GM12878 (cell line): ENCODE measurements at regions not wholly inside any gene's neighbourhood (a gene's known extent, or its start where the extent isn't known, plus 50 kb on each side); places are given as distances from the start of the nearest gene placed in this dataset.

Experiments
- ATAC-seq: fragments of 200-7000 bp; cut with Tn5 transposase; 3 replicates; pipeline ENCODE4 v1.9.1; 2020; ENCODE audit warnings: mild to moderate bottlenecking, moderate library complexity
- BruUV-seq: library from RNA; stranded (reverse); fragments of 400-500 nt; replicated peaks from 2 replicates; lab custom pipeline; 2021; lab: Mats Ljungman, UMichigan
- CTCF ChIA-PET: fragments of 300-600 bp; sonication (Branson Sonifier 250); formaldehyde crosslinking; extraction: SDS; loops from one replicate; lab custom pipeline; 2021; ENCODE audit warnings: inconsistent platforms; lab: Yijun Ruan, JAX
- POLR2A ChIA-PET: fragments of 350-600 bp; formaldehyde crosslinking; extraction: SDS; loops from one replicate; lab custom pipeline; 2021; ENCODE audit warnings: inconsistent platforms; lab: Charles Lee
- RAD21 ChIA-PET: fragments of 300-600 bp; sonication (Branson Sonifier 250); formaldehyde crosslinking; loops from one replicate; lab custom pipeline; 2023; ENCODE audit warnings: antibody characterized with exemption; ENCODE audit not compliant: unreplicated experiment; lab: Charles Lee
- SMC1A ChIA-PET: fragments of 300-600 bp; sonication (Branson Sonifier 250); formaldehyde crosslinking; loops from one replicate; lab custom pipeline; 2023; ENCODE audit not compliant: unreplicated experiment, uncharacterized antibody; lab: Charles Lee
- DNase-seq: peaks from one replicate; pipeline ENCODE4 v3.0.0-alpha.2; 2011; ENCODE audit warnings: low read depth, low spot score
- FAIRE-seq: peaks from 3 replicates; lab custom pipeline; 2011; peaks lifted over from hg19 to GRCh38; lab: Jason Lieb, UNC
- H2AFZ ChIP-seq: 2 replicates; pipeline ENCODE4 v1.6.0; 2011; ENCODE audit warnings: low read depth, low read length, control low read depth; ENCODE audit not compliant: control insufficient read depth
- H3K27ac ChIP-seq: 2 replicates; pipeline ENCODE4 v1.5.1; 2011; ENCODE audit warnings: control low read depth; ENCODE audit not compliant: control insufficient read depth, insufficient read depth
- H3K27me3 ChIP-seq, 2 experiments: replicated peaks in 1 of 2; 2 replicates each; pipeline versions ENCODE4 v1.6.0 to v1.6.1; 2011; ENCODE audit warnings: low read length in 1 of 2; ENCODE audit not compliant: control insufficient read depth in 2 of 2, insufficient read depth in 2 of 2
- H3K36me3 ChIP-seq, 2 experiments: 2 replicates each; pipeline ENCODE4 v1.5.1; 2011; ENCODE audit warnings: low read length in 1 of 2; ENCODE audit not compliant: control insufficient read depth in 2 of 2, insufficient read depth in 2 of 2
- H3K4me1 ChIP-seq: 2 replicates; pipeline ENCODE4 v1.6.1; 2011; ENCODE audit warnings: mild to moderate bottlenecking, low read length, moderate library complexity, mixed read lengths; ENCODE audit not compliant: control insufficient read depth, insufficient read depth
- H3K4me2 ChIP-seq: 2 replicates; pipeline ENCODE4 v1.6.0; 2011; ENCODE audit warnings: control low read depth; ENCODE audit not compliant: control insufficient read depth, insufficient read depth
- H3K4me3 ChIP-seq: fragments of 200-600 bp; sonication (generic); 2 replicates; pipeline ENCODE4 v1.5.1; 2016
- H3K79me2 ChIP-seq: 2 replicates; pipeline ENCODE4 v1.6.0; 2011; ENCODE audit warnings: low read length; ENCODE audit not compliant: control insufficient read depth, insufficient read depth
- H3K9ac ChIP-seq: 2 replicates; pipeline ENCODE4 v1.8.0; 2011; ENCODE audit warnings: low read length, control low read depth, mixed read lengths; ENCODE audit not compliant: control insufficient read depth, insufficient read depth
- H3K9me3 ChIP-seq: replicated peaks from 3 replicates; pipeline ENCODE4 v1.5.1; 2011; ENCODE audit warnings: mild to moderate bottlenecking, low read length; ENCODE audit not compliant: control insufficient read depth, insufficient read depth
- H4K20me1 ChIP-seq: 2 replicates; pipeline ENCODE4 v1.6.0; 2011; ENCODE audit not compliant: control insufficient read depth, insufficient read depth
- BACH1 ChIP-seq: fragments of 450-650 bp; IDR thresholded peaks from 2 replicates; pipeline ENCODE4 v1.6.1; 2017; ENCODE audit warnings: mild to moderate bottlenecking, borderline replicate concordance
- CREM ChIP-seq: IDR thresholded peaks from 2 replicates; pipeline ENCODE4 v1.6.1; 2014; ENCODE audit warnings: antibody characterized with exemption, low read depth
- EZH2 ChIP-seq: IDR thresholded peaks from 2 replicates; pipeline ENCODE4 v1.6.1; 2012; ENCODE audit warnings: low read depth, mild to moderate bottlenecking, control low read depth, inconsistent platforms, low read length, borderline replicate concordance; ENCODE audit not compliant: control insufficient read depth
- NRF1 ChIP-seq: conservative IDR thresholded peaks from 2 replicates; pipeline ENCODE4 v1.6.1; 2011; ENCODE audit warnings: mild to moderate bottlenecking, low read depth, low read length, improper control_type of control experiment
- POLR2A ChIP-seq: IDR thresholded peaks from 2 replicates; pipeline ENCODE4 v1.6.1; 2011; ENCODE audit warnings: low read depth, mild to moderate bottlenecking, low read length
- RAD51 ChIP-seq: fragments of 450-650 bp; IDR thresholded peaks from 2 replicates; pipeline ENCODE4 v1.6.1; 2016; ENCODE audit warnings: moderate library complexity, mild to moderate bottlenecking, inconsistent platforms
- RBBP5 ChIP-seq: fragments of 200-600 bp; sonication (generic); conservative IDR thresholded peaks from 2 replicates; pipeline ENCODE4 v1.6.1; 2016
- SP1 ChIP-seq: IDR thresholded peaks from one replicate; pipeline ENCODE4 v1.6.1; 2011; ENCODE audit warnings: low read depth, low read length
- SREBF1 ChIP-seq: IDR thresholded peaks from 2 replicates; pipeline ENCODE4 v1.6.1; 2012; ENCODE audit warnings: mild to moderate bottlenecking, low read length
- SUPT20H ChIP-seq: IDR thresholded peaks from 2 replicates; pipeline ENCODE4 v1.6.1; 2011; ENCODE audit warnings: low read depth, mild to moderate bottlenecking, low read length, moderate library complexity, borderline replicate concordance; ENCODE audit not compliant: control insufficient read depth
- TBL1XR1 ChIP-seq: IDR thresholded peaks from 2 replicates; pipeline ENCODE4 v1.6.1; 2012; ENCODE audit warnings: low read depth, low read length, improper control_type of control experiment
- ZBED1 ChIP-seq: IDR thresholded peaks from 2 replicates; pipeline ENCODE4 v1.6.1; 2016; ENCODE audit warnings: borderline replicate concordance
- WGBS: methylation state at CpG from one replicate; pipeline ENCODE4 v1.1.6; 2016; ENCODE audit warnings: low lambda C conversion rate; ENCODE audit not compliant: insufficient replicate concordance, insufficient coverage; ENCODE audit errors: missing lambda C conversion rate; 5-methylcytosine and 5-hydroxymethylcytosine counted together
- in situ Hi-C: fragments of 300-500 bp; cut with MboI; formaldehyde crosslinking; loops from 9 replicates; pipeline ENCODE4 v1.14.3; 2018; ENCODE audit warnings: mixed read lengths
- intact Hi-C: fragments of 100-400 bp; cut with micrococcal nuclease; formaldehyde crosslinking; loops from one replicate; pipeline ENCODE4 v1.14.2; 2022; ENCODE audit not compliant: unreplicated experiment
- TF ChIP-seq, protein P1 (sequence below): fragments of 450-650 bp; IDR thresholded peaks from 2 replicates; pipeline ENCODE4 v1.6.1; 2017; ENCODE audit warnings: mild to moderate bottlenecking, moderate library complexity
- TF ChIP-seq, protein P2 (sequence below), 3 experiments: IDR thresholded peaks in 2 of 3; conservative IDR thresholded peaks in 1 of 3; 2 replicates each; pipeline ENCODE4 v1.5.1; 2011; ENCODE audit warnings: low read depth in 3 of 3, low read length in 3 of 3, mild to moderate bottlenecking in 3 of 3, control low read depth in 2 of 3, moderate library complexity in 2 of 3, inconsistent platforms in 1 of 3, mixed read lengths in 1 of 3; ENCODE audit not compliant: control insufficient read depth in 2 of 3, insufficient read depth in 1 of 3; ENCODE audit errors: extremely low read depth in 1 of 3

DNA sequence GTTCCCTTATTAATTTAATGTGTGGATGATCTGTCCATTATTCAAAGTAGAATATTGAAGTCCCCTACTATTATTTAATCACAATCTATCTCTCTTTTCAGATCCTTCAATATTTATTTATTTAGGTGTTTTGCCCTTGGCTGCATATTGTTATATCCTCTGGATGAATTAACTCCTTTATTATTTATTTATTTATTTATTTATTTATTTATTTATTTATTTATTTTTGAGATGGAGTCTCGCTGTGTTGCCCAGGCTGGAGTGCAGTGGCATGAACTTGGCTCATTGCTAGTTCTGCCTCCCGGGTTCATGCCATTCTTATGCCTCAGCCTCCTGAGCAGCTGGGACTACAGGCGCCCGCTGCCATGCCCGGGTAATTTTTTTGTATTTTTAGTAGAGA lies 776.6 kb upstream of the NXPH2 start:
- Histone ChIP-seq H4K20me1 (no peaks in the 10 kb centered on the region), H3K27me3 (no peaks in the 10 kb centered on the region), H3K4me3 (no peak overlapping the region), H2AFZ (no peak overlapping the region), H3K4me1 (no peaks in the 10 kb centered on the region), H3K4me2 (no peak overlapping the region), H3K9ac (no peak overlapping the region), H3K36me3 (no peaks in the 10 kb centered on the region), H3K79me2 (no peaks in the 10 kb centered on the region), H3K9me3 (no peaks in the 10 kb centered on the region), H3K27ac (no peak overlapping the region)
- 76% methylated on average over 5 of the region's 5 CpGs for WGBS
- in situ Hi-C loops (no loop called here), intact Hi-C loops (no loop called here)
- ChIA-PET POLR2A (no interaction called here), SMC1A (no interaction called here), RAD21 (no interaction called here), CTCF (no interaction called here)
- ATAC-seq (no peak), DNase-seq (no peak), FAIRE-seq (no peak)
- BruUV-seq = no TSS peak
- TF ChIP-seq, protein P1, sequence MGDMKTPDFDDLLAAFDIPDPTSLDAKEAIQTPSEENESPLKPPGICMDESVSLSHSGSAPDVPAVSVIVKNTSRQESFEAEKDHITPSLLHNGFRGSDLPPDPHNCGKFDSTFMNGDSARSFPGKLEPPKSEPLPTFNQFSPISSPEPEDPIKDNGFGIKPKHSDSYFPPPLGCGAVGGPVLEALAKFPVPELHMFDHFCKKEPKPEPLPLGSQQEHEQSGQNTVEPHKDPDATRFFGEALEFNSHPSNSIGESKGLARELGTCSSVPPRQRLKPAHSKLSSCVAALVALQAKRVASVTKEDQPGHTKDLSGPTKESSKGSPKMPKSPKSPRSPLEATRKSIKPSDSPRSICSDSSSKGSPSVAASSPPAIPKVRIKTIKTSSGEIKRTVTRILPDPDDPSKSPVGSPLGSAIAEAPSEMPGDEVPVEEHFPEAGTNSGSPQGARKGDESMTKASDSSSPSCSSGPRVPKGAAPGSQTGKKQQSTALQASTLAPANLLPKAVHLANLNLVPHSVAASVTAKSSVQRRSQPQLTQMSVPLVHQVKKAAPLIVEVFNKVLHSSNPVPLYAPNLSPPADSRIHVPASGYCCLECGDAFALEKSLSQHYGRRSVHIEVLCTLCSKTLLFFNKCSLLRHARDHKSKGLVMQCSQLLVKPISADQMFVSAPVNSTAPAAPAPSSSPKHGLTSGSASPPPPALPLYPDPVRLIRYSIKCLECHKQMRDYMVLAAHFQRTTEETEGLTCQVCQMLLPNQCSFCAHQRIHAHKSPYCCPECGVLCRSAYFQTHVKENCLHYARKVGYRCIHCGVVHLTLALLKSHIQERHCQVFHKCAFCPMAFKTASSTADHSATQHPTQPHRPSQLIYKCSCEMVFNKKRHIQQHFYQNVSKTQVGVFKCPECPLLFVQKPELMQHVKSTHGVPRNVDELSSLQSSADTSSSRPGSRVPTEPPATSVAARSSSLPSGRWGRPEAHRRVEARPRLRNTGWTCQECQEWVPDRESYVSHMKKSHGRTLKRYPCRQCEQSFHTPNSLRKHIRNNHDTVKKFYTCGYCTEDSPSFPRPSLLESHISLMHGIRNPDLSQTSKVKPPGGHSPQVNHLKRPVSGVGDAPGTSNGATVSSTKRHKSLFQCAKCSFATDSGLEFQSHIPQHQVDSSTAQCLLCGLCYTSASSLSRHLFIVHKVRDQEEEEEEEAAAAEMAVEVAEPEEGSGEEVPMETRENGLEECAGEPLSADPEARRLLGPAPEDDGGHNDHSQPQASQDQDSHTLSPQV = no peak
- no peak for TF ChIP-seq RBBP5
- no peak for TF ChIP-seq RAD51
- TF ChIP-seq SP1 = no peak
- TF ChIP-seq TBL1XR1 = no peak

DNA sequence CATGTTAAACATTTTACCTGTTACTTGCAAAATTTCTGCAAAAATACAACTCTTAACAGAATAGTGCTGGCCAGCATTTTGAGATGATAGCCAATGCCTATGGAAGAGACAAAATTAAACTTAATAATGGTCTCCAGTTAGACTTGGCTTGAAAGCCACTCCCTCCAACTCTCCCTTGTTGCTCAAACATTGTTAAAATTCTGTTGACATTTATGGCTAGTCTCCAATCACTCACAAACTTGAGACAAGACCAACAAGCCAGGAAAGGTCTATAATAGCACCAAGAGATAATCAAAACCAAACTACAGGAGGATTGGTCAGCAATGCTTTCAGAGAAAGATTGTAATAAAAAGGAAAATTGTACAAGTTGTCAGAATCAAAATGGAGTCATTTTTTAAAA lies 770.7 kb upstream of the NXPH2 start:
- Histone ChIP-seq H3K79me2 (no peaks in the 10 kb centered on the region), H3K27ac (no peak overlapping the region), H3K9ac (no peak overlapping the region), H2AFZ (no peak overlapping the region), H3K27me3 (no peaks in the 10 kb centered on the region), H4K20me1 (no peaks in the 10 kb centered on the region), H3K9me3 (no peaks in the 10 kb centered on the region), H3K4me3 (no peak overlapping the region), H3K4me1 (no peaks in the 10 kb centered on the region), H3K36me3 (no peaks in the 10 kb centered on the region), H3K4me2 (no peak overlapping the region)
- in situ Hi-C loops (no loop called here), intact Hi-C loops (no loop called here)
- no peak for FAIRE-seq
- BruUV-seq = no TSS peak
- ChIA-PET POLR2A (no interaction called here), RAD21 (no interaction called here), CTCF (no interaction called here), SMC1A (no interaction called here)
- no peak for DNase-seq
- no peak for ATAC-seq
- no peak for TF ChIP-seq NRF1
- no peak for TF ChIP-seq ZBED1
- TF ChIP-seq BACH1 = no peak
- TF ChIP-seq SREBF1 = no peak
- no peak for TF ChIP-seq CREM
- TF ChIP-seq POLR2A = no peak
- no peak for TF ChIP-seq EZH2
- TF ChIP-seq, protein P2, sequence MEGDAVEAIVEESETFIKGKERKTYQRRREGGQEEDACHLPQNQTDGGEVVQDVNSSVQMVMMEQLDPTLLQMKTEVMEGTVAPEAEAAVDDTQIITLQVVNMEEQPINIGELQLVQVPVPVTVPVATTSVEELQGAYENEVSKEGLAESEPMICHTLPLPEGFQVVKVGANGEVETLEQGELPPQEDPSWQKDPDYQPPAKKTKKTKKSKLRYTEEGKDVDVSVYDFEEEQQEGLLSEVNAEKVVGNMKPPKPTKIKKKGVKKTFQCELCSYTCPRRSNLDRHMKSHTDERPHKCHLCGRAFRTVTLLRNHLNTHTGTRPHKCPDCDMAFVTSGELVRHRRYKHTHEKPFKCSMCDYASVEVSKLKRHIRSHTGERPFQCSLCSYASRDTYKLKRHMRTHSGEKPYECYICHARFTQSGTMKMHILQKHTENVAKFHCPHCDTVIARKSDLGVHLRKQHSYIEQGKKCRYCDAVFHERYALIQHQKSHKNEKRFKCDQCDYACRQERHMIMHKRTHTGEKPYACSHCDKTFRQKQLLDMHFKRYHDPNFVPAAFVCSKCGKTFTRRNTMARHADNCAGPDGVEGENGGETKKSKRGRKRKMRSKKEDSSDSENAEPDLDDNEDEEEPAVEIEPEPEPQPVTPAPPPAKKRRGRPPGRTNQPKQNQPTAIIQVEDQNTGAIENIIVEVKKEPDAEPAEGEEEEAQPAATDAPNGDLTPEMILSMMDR (IDR thresholded peaks at IDR 0.05 in 2 of 3, conservative IDR thresholded peaks at IDR 0.05 in 1 of 3; ENCODE audit: control insufficient read depth in 2 of 3, extremely low read depth in 1 of 3, insufficient read depth in 1 of 3, low read depth in 3 of 3, low read length in 3 of 3) = no peak
- no peak for TF ChIP-seq SUPT20H
